Endothelial cell (in vitro differentiated cells): ENCODE measurements at regions not wholly inside any gene's neighbourhood (a gene's known extent, or its start where the extent isn't known, plus 50 kb on each side); places are given as distances from the start of the nearest gene placed in this dataset.

Experiments used
- DNase-seq: peaks from one replicate; pipeline ENCODE4 v3.0.0; 2021; ENCODE audit warnings: low spot score
- H3K27ac Mint-ChIP-seq: one replicate; pipeline ENCODE4 v1.8.0; 2021; ENCODE audit warnings: mixed read lengths, inconsistent platforms; ENCODE audit not compliant: unreplicated experiment
- H3K27me3 Mint-ChIP-seq: one replicate; pipeline ENCODE4 v1.8.0; 2021; ENCODE audit warnings: mild to moderate bottlenecking, moderate library complexity, mixed read lengths, inconsistent platforms; ENCODE audit not compliant: unreplicated experiment
- H3K36me3 Mint-ChIP-seq: one replicate; pipeline ENCODE4 v1.8.0; 2021; ENCODE audit warnings: mild to moderate bottlenecking, low read depth, mixed read lengths, inconsistent platforms; ENCODE audit not compliant: unreplicated experiment
- H3K4me1 Mint-ChIP-seq: one replicate; pipeline ENCODE4 v1.8.0; 2021; ENCODE audit warnings: mild to moderate bottlenecking, mixed read lengths, inconsistent platforms; ENCODE audit not compliant: unreplicated experiment
- H3K4me3 Mint-ChIP-seq: one replicate; pipeline ENCODE4 v1.8.0; 2021; ENCODE audit warnings: mild to moderate bottlenecking, mixed read lengths, inconsistent platforms; ENCODE audit not compliant: unreplicated experiment
- H3K9me3 Mint-ChIP-seq: one replicate; pipeline ENCODE4 v1.8.0; 2021; ENCODE audit warnings: mixed read lengths, inconsistent platforms; ENCODE audit not compliant: unreplicated experiment
- CTCF ChIP-seq: fragments of 200-600 bp; sonication (generic); IDR thresholded peaks from one replicate; pipeline ENCODE4 v1.5.0; 2021; ENCODE audit warnings: antibody characterized with exemption; ENCODE audit not compliant: unreplicated experiment

GRCh38 chrX:81708487-81708886 lies 506.6 kb downstream of the SH3BGRL start:
- H3K4me3 Mint-ChIP-seq: no peak overlapping the region
- H3K27me3 Mint-ChIP-seq: no peaks in the 10 kb centered on the region
- no peaks in the 10 kb centered on the region for H3K9me3 Mint-ChIP-seq
- no peak for TF ChIP-seq CTCF
- no peak for DNase-seq
- no peaks in the 10 kb centered on the region for H3K36me3 Mint-ChIP-seq
- H3K4me1 Mint-ChIP-seq: no peaks in the 10 kb centered on the region
- no peak overlapping the region for H3K27ac Mint-ChIP-seq

GRCh38 chrX:81728622-81729021 lies 526.7 kb downstream of the SH3BGRL start:
- no peak overlapping the region for H3K4me3 Mint-ChIP-seq
- no peak for DNase-seq
- no peaks in the 10 kb centered on the region for H3K4me1 Mint-ChIP-seq
- TF ChIP-seq CTCF: no peak
- no peaks in the 10 kb centered on the region for H3K36me3 Mint-ChIP-seq
- no peaks in the 10 kb centered on the region for H3K9me3 Mint-ChIP-seq
- H3K27me3 Mint-ChIP-seq: no peaks in the 10 kb centered on the region
- H3K27ac Mint-ChIP-seq: no peak overlapping the region

GRCh38 chrX:81729269-81729777 lies 527.4 kb downstream of the SH3BGRL start:
- no peaks in the 10 kb centered on the region for H3K27me3 Mint-ChIP-seq
- no peak overlapping the region for H3K4me3 Mint-ChIP-seq
- DNase-seq: no peak
- H3K36me3 Mint-ChIP-seq: no peaks in the 10 kb centered on the region
- no peak for TF ChIP-seq CTCF
- no peaks in the 10 kb centered on the region for H3K9me3 Mint-ChIP-seq
- no peak overlapping the region for H3K27ac Mint-ChIP-seq
- no peaks in the 10 kb centered on the region for H3K4me1 Mint-ChIP-seq

- H3K4me3 Mint-ChIP-seq: no peak overlapping the region
- H3K27ac Mint-ChIP-seq: no peak overlapping the region
- H3K27me3 Mint-ChIP-seq: no peaks in the 10 kb centered on the region
- TF ChIP-seq CTCF: no peak
- H3K9me3 Mint-ChIP-seq: no peaks in the 10 kb centered on the region
- no peaks in the 10 kb centered on the region for H3K36me3 Mint-ChIP-seq
- no peaks in the 10 kb centered on the region for H3K4me1 Mint-ChIP-seq
- no peak for DNase-seq
Observed at GRCh38 chrX:81779701-81780100, 577.8 kb downstream of the SH3BGRL start.

- Mint-ChIP-seq H3K4me3 (no peak overlapping the region), H3K36me3 (no peaks in the 10 kb centered on the region), H3K27me3 (no peaks in the 10 kb centered on the region), H3K4me1 (no peaks in the 10 kb centered on the region), H3K9me3 (no peaks in the 10 kb centered on the region), H3K27ac (no peak overlapping the region)
- DNase-seq: no peak
- no peak for TF ChIP-seq CTCF
Observed at GRCh38 chrX:81791086-81791485, 589.2 kb downstream of the SH3BGRL start.
